Astrocyte (in vitro differentiated cells and primary cell): ENCODE measurements at regions not wholly inside any gene's neighbourhood (a gene's known extent, or its start where the extent isn't known, plus 50 kb on each side); places are given as distances from the start of the nearest gene placed in this dataset.

Experiments used
- DNase-seq: peaks from one replicate; pipeline ENCODE4 v3.0.0-alpha.2; 2010; ENCODE audit warnings: low read depth
- FAIRE-seq: peaks from 2 replicates; lab custom pipeline; 2011; peaks lifted over from hg19 to GRCh38; lab: Jason Lieb, UNC
- H2AFZ ChIP-seq: 2 replicates; pipeline ENCODE4 v1.6.0; 2012; ENCODE audit warnings: low read depth, low read length, inconsistent platforms
- H3K27ac ChIP-seq: 2 replicates; pipeline ENCODE4 v1.5.1; 2011; ENCODE audit warnings: low read depth, low read length, inconsistent platforms
- H3K27me3 ChIP-seq: 2 replicates; pipeline ENCODE4 v1.6.0; 2011; ENCODE audit warnings: low read length, inconsistent platforms; ENCODE audit not compliant: insufficient read depth
- H3K36me3 ChIP-seq: 2 replicates; pipeline ENCODE4 v1.5.1; 2011; ENCODE audit warnings: low read length, inconsistent platforms; ENCODE audit not compliant: insufficient read depth
- H3K4me1 ChIP-seq: 2 replicates; pipeline ENCODE4 v1.5.1; 2011; ENCODE audit warnings: low read length, inconsistent platforms; ENCODE audit not compliant: insufficient read depth
- H3K4me2 ChIP-seq: 2 replicates; pipeline ENCODE4 v1.6.0; 2012; ENCODE audit warnings: low read length, inconsistent platforms
- H3K4me3 ChIP-seq: 2 replicates; pipeline ENCODE4 v1.5.1; 2011; ENCODE audit warnings: low read depth, mild to moderate bottlenecking, low read length, inconsistent platforms; ENCODE audit not compliant: insufficient read depth
- H3K79me2 ChIP-seq: 2 replicates; pipeline ENCODE4 v1.6.0; 2012; ENCODE audit warnings: mild to moderate bottlenecking, low read length, inconsistent platforms; ENCODE audit not compliant: insufficient read depth
- H3K9ac ChIP-seq: 2 replicates; pipeline ENCODE4 v1.6.0; 2012; ENCODE audit warnings: mild to moderate bottlenecking, low read length, inconsistent platforms
- H3K9me3 ChIP-seq: 2 replicates; pipeline ENCODE4 v1.5.1; 2012; ENCODE audit warnings: low read depth, mild to moderate bottlenecking, low read length, inconsistent platforms; ENCODE audit not compliant: insufficient read depth
- H4K20me1 ChIP-seq: 2 replicates; pipeline ENCODE4 v1.6.0; 2012; ENCODE audit warnings: low read length, inconsistent platforms; ENCODE audit not compliant: insufficient read depth
- H3K27ac Mint-ChIP-seq: one replicate; pipeline ENCODE4 v1.8.0; 2021; ENCODE audit warnings: mild to moderate bottlenecking, mixed read lengths; ENCODE audit not compliant: unreplicated experiment
- H3K27me3 Mint-ChIP-seq: one replicate; pipeline ENCODE4 v1.8.0; 2021; ENCODE audit warnings: low read depth, mixed read lengths; ENCODE audit not compliant: unreplicated experiment
- H3K36me3 Mint-ChIP-seq: one replicate; pipeline ENCODE4 v1.8.0; 2021; ENCODE audit warnings: low read depth, mixed read lengths; ENCODE audit not compliant: unreplicated experiment
- H3K4me1 Mint-ChIP-seq: one replicate; pipeline ENCODE4 v1.8.0; 2021; ENCODE audit warnings: low read depth, mixed read lengths; ENCODE audit not compliant: unreplicated experiment
- H3K4me3 Mint-ChIP-seq: one replicate; pipeline ENCODE4 v1.8.0; 2021; ENCODE audit warnings: mild to moderate bottlenecking, moderate library complexity, mixed read lengths; ENCODE audit not compliant: unreplicated experiment
- H3K9me3 Mint-ChIP-seq: one replicate; pipeline ENCODE4 v1.8.0; 2021; ENCODE audit warnings: mild to moderate bottlenecking, mixed read lengths; ENCODE audit not compliant: unreplicated experiment
- EZH2 ChIP-seq: IDR thresholded peaks from 2 replicates; pipeline ENCODE4 v1.6.1; 2012; ENCODE audit warnings: mild to moderate bottlenecking, low read length, inconsistent platforms; ENCODE audit not compliant: insufficient read depth
- TF ChIP-seq, protein P1 (sequence below): IDR thresholded peaks from 2 replicates; pipeline ENCODE4 v1.5.1; 2011; ENCODE audit warnings: low read depth, mild to moderate bottlenecking, inconsistent platforms, low read length, moderate library complexity; ENCODE audit not compliant: insufficient read depth

DNA sequence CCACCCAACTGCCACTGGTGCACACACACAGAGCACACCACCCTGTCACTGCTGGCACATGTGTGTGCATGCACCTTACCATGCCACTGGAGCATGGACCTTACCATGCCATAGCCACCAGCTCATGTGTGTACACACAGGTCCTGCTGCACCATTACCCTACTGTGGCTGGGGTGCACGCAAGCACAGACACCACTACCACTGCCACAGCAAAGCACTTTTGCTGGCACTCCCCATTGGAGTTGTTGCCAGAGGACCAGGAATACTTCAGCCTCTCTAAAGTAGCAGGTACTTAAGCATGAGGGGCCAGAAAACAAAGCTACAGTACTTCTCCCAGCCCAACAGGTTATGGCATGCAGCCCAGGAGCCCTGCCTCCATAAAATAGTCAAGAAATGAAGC lies 404.8 kb downstream of the MBD2 start:
- Mint-ChIP-seq H3K4me3 (no peak overlapping the region), H3K4me1 (peaks cover 4% of the 10 kb centered on the region), H3K9me3 (peaks cover 5% of the 10 kb centered on the region), H3K36me3 (no peaks in the 10 kb centered on the region), H3K27ac (peak overlapping the region; percentile 6), H3K27me3 (peaks cover 2% of the 10 kb centered on the region)
- no peaks in the 10 kb centered on the region for H4K20me1 ChIP-seq
- no peak overlapping the region for H3K27ac ChIP-seq
- no peaks in the 10 kb centered on the region for H3K79me2 ChIP-seq
- no peak overlapping the region for H3K4me2 ChIP-seq
- H3K4me1 ChIP-seq = no peaks in the 10 kb centered on the region
- DNase-seq (no peak), FAIRE-seq (no peak)
- H3K9me3 ChIP-seq = peaks cover 4% of the 10 kb centered on the region
- no peaks in the 10 kb centered on the region for H3K36me3 ChIP-seq
- no peak for TF ChIP-seq EZH2
- TF ChIP-seq, protein P1, sequence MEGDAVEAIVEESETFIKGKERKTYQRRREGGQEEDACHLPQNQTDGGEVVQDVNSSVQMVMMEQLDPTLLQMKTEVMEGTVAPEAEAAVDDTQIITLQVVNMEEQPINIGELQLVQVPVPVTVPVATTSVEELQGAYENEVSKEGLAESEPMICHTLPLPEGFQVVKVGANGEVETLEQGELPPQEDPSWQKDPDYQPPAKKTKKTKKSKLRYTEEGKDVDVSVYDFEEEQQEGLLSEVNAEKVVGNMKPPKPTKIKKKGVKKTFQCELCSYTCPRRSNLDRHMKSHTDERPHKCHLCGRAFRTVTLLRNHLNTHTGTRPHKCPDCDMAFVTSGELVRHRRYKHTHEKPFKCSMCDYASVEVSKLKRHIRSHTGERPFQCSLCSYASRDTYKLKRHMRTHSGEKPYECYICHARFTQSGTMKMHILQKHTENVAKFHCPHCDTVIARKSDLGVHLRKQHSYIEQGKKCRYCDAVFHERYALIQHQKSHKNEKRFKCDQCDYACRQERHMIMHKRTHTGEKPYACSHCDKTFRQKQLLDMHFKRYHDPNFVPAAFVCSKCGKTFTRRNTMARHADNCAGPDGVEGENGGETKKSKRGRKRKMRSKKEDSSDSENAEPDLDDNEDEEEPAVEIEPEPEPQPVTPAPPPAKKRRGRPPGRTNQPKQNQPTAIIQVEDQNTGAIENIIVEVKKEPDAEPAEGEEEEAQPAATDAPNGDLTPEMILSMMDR = no peak
- H3K27me3 ChIP-seq = no peaks in the 10 kb centered on the region
- no peak overlapping the region for H3K4me3 ChIP-seq
- H2AFZ ChIP-seq = no peak overlapping the region
- no peak overlapping the region for H3K9ac ChIP-seq

DNA sequence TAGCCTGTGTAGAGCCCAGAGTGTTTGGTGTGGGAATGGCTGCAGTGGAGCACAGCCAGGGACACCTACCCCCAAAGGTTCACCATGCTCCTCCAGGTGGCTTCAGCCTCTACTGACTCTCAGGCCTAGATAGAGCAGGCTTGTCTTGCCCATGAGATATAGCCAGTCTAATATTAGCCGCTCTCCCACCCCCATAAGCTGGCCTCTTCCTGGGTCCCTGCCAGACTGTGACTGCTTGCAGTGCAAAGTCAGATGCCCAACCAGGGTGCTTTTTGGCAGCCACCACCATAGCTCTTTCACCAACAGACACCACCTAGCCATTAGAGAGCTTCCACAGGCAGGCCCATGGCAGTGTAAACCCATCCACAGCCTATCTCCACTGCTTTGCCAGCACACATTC lies 405.3 kb downstream of the MBD2 start:
- no peak overlapping the region for H3K4me3 Mint-ChIP-seq
- no peaks in the 10 kb centered on the region for H3K36me3 ChIP-seq
- H3K4me1 ChIP-seq = no peaks in the 10 kb centered on the region
- H3K4me3 ChIP-seq = no peak overlapping the region
- no peak overlapping the region for H3K9ac ChIP-seq
- H3K9me3 ChIP-seq = peaks cover 4% of the 10 kb centered on the region
- no peak overlapping the region for H3K27ac Mint-ChIP-seq
- no peaks in the 10 kb centered on the region for H4K20me1 ChIP-seq
- H2AFZ ChIP-seq = no peak overlapping the region
- H3K9me3 Mint-ChIP-seq = peaks cover 5% of the 10 kb centered on the region
- no peak for DNase-seq
- no peak overlapping the region for H3K27ac ChIP-seq
- TF ChIP-seq EZH2 = no peak
- no peak for FAIRE-seq
- H3K27me3 Mint-ChIP-seq = peaks cover 2% of the 10 kb centered on the region
- no peaks in the 10 kb centered on the region for H3K27me3 ChIP-seq
- no peaks in the 10 kb centered on the region for H3K36me3 Mint-ChIP-seq
- H3K4me1 Mint-ChIP-seq = peaks cover 4% of the 10 kb centered on the region
- H3K79me2 ChIP-seq = no peaks in the 10 kb centered on the region
- H3K4me2 ChIP-seq = no peak overlapping the region

DNA sequence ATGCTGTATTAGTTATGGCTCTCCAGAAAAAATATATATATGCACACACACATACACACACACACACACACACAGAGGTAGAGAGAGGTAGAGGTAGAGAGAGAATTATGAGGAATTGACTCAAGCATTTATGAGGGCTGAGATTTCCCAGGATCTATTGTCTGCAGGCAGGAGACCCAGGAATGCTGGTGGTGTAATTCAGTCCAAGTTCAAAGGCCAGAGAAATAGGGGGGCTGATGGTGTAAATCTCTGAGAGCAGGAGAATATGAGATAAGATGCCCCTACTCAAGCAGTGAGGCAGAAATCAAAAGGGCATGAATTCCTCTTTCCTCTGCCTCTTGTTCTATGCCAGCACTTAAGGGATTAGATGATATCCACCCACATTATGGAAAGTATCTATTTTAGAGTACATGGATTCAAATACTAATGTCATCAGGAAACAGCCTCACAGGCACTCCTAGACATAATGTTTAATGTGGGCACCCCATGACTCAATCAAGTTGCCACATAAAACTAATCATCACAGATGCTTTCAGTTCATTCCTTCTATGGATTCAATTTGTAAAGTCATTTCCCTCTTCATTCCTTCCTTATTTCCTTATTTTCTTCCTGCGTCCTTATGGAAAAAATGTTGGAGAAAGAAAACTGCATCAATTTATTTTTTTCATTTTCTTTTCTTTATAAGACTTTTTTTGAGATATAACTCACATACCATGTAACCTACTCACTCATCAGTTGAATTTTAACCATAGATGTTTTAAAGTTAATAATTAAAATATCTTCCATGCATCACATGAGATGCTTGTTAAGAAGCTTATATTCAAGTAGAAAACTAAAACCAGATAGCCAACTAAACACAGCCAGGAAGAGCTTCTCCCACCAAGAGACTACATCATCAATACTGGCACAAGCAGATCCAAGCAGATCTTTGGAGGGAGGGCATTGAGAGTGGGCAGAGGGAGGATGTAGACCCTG lies 406.2 kb downstream of the MBD2 start:
- H3K27ac Mint-ChIP-seq = no peak overlapping the region
- Histone ChIP-seq H3K79me2 (no peaks in the 10 kb centered on the region), H3K36me3 (no peaks in the 10 kb centered on the region), H3K4me3 (no peak overlapping the region), H3K27me3 (no peaks in the 10 kb centered on the region), H3K27ac (no peak overlapping the region), H3K9me3 (peaks cover 4% of the 10 kb centered on the region), H3K4me1 (no peaks in the 10 kb centered on the region), H3K4me2 (no peak overlapping the region), H2AFZ (no peak overlapping the region), H4K20me1 (no peaks in the 10 kb centered on the region), H3K9ac (no peak overlapping the region)
- H3K9me3 Mint-ChIP-seq = peaks cover 3% of the 10 kb centered on the region
- no peaks in the 10 kb centered on the region for H3K36me3 Mint-ChIP-seq
- H3K4me1 Mint-ChIP-seq = peaks cover 4% of the 10 kb centered on the region
- no peak for DNase-seq
- H3K27me3 Mint-ChIP-seq = peaks cover 2% of the 10 kb centered on the region
- H3K4me3 Mint-ChIP-seq = no peak overlapping the region
- TF ChIP-seq EZH2 = no peak
- TF ChIP-seq, protein P1 = no peak
- no peak for FAIRE-seq
